ENCODE measurements at regions not wholly inside any gene's neighbourhood (a gene's known extent, or its start where the extent isn't known, plus 50 kb on each side); places are given as distances from the start of the nearest gene placed in this dataset.

- H4K20me1 ChIP-seq (ENCODE audit: control insufficient read depth, insufficient read depth, low read depth, low read length) = no peaks in the 10 kb centered on the region
- no peak for TF ChIP-seq EZH2phosphoT487 (IDR thresholded peaks at IDR 0.05; ENCODE audit: borderline replicate concordance, low read length)
- TF ChIP-seq, protein P1, sequence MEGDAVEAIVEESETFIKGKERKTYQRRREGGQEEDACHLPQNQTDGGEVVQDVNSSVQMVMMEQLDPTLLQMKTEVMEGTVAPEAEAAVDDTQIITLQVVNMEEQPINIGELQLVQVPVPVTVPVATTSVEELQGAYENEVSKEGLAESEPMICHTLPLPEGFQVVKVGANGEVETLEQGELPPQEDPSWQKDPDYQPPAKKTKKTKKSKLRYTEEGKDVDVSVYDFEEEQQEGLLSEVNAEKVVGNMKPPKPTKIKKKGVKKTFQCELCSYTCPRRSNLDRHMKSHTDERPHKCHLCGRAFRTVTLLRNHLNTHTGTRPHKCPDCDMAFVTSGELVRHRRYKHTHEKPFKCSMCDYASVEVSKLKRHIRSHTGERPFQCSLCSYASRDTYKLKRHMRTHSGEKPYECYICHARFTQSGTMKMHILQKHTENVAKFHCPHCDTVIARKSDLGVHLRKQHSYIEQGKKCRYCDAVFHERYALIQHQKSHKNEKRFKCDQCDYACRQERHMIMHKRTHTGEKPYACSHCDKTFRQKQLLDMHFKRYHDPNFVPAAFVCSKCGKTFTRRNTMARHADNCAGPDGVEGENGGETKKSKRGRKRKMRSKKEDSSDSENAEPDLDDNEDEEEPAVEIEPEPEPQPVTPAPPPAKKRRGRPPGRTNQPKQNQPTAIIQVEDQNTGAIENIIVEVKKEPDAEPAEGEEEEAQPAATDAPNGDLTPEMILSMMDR (IDR thresholded peaks at IDR 0.05; ENCODE audit: low read depth, low read length, poor library complexity, severe bottlenecking) = no peak
- no peaks in the 10 kb centered on the region for H3K9me2 ChIP-seq (replicated peaks; ENCODE audit: control insufficient read depth, low read length)
- no peaks in the 10 kb centered on the region for H3K79me2 ChIP-seq (ENCODE audit: control insufficient read depth, low read length)
- H3K4me3 ChIP-seq (ENCODE audit: low read length) = no peak overlapping the region
- H3K36me3 ChIP-seq (ENCODE audit: control insufficient read depth, low read length) = no peaks in the 10 kb centered on the region
- H3F3A ChIP-seq (ENCODE audit: control insufficient read depth, insufficient read depth) = no peaks in the 10 kb centered on the region
- no peaks in the 10 kb centered on the region for H3K27me3 ChIP-seq (ENCODE audit: control insufficient read depth, low read length)
- no peaks in the 10 kb centered on the region for H3K4me1 ChIP-seq (ENCODE audit: control insufficient read depth, low read length)
- no peaks in the 10 kb centered on the region for H3K9me3 ChIP-seq (ENCODE audit: control insufficient read depth, insufficient read depth, low read length)
- no peak overlapping the region for H3K27ac ChIP-seq (ENCODE audit: low read depth, low read length)
- H3K4me2 ChIP-seq (ENCODE audit: low read length) = no peak overlapping the region
Measured at GRCh38 chr2:220337611-220338440, 710.4 kb downstream of the SLC4A3 start.

DNA sequence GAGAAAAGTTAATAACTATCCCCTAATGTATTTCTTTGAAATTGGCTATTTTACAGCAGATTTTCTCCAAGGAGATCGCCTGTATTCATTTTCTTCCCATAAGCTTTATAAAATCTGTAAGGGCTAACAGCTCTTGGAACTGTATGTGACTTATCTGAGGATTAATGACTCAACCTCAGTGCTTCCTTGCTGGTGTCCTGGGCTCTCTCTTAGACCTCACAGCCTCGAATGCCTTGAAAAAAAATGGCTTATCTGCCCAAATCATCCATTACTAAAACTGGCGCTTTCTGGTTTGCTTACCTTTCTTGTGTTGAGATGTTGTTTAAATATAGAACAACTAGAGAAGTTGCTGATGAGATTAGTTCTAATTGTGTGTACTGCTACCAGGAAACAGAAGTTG is 713.6 kb downstream of the SLC4A3 start:
- H3K4me2 ChIP-seq (ENCODE audit: low read length) = no peak overlapping the region
- TF ChIP-seq, protein P1 (IDR thresholded peaks at IDR 0.05; ENCODE audit: low read depth, low read length, poor library complexity, severe bottlenecking) = no peak
- TF ChIP-seq EZH2phosphoT487 (IDR thresholded peaks at IDR 0.05; ENCODE audit: borderline replicate concordance, low read length) = no peak
- H3K36me3 ChIP-seq (ENCODE audit: control insufficient read depth, low read length) = no peaks in the 10 kb centered on the region
- H3K9me2 ChIP-seq (replicated peaks; ENCODE audit: control insufficient read depth, low read length) = no peaks in the 10 kb centered on the region
- H3K79me2 ChIP-seq (ENCODE audit: control insufficient read depth, low read length) = no peaks in the 10 kb centered on the region
- no peak overlapping the region for H3K4me3 ChIP-seq (ENCODE audit: low read length)
- no peak overlapping the region for H3K27ac ChIP-seq (ENCODE audit: low read depth, low read length)
- H4K20me1 ChIP-seq (ENCODE audit: control insufficient read depth, insufficient read depth, low read depth, low read length) = no peaks in the 10 kb centered on the region
- no peaks in the 10 kb centered on the region for H3K27me3 ChIP-seq (ENCODE audit: control insufficient read depth, low read length)
- H3F3A ChIP-seq (ENCODE audit: control insufficient read depth, insufficient read depth) = no peaks in the 10 kb centered on the region
- H3K4me1 ChIP-seq (ENCODE audit: control insufficient read depth, low read length) = no peaks in the 10 kb centered on the region
- H3K9me3 ChIP-seq (ENCODE audit: control insufficient read depth, insufficient read depth, low read length) = no peaks in the 10 kb centered on the region

DNA sequence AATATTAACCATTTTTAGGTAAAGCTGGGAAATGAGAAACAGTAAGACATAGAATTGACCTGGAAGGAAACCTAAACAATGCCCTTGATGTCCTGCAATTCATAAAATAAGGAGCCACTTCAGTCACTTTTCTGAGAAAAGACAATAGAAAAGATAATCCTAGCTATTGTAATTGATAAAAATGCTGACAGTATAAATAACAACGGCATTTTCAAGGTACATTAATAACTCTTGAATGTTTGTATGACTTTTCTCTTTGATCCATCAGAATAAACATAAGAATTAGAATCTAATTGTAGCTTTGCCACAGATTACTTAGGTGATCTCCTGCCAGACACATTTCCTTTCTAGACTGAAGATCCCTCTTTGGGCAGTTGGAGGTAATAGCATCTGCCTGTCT is 719.5 kb downstream of the SLC4A3 start:
- H3K9me2 ChIP-seq (replicated peaks; ENCODE audit: control insufficient read depth, low read length) = no peaks in the 10 kb centered on the region
- no peaks in the 10 kb centered on the region for H3K79me2 ChIP-seq (ENCODE audit: control insufficient read depth, low read length)
- H3K27ac ChIP-seq (ENCODE audit: low read depth, low read length) = no peak overlapping the region
- H3K27me3 ChIP-seq (ENCODE audit: control insufficient read depth, low read length) = no peaks in the 10 kb centered on the region
- no peaks in the 10 kb centered on the region for H3F3A ChIP-seq (ENCODE audit: control insufficient read depth, insufficient read depth)
- no peaks in the 10 kb centered on the region for H3K9me3 ChIP-seq (ENCODE audit: control insufficient read depth, insufficient read depth, low read length)
- no peaks in the 10 kb centered on the region for H3K36me3 ChIP-seq (ENCODE audit: control insufficient read depth, low read length)
- H3K4me1 ChIP-seq (ENCODE audit: control insufficient read depth, low read length) = no peaks in the 10 kb centered on the region
- H3K4me3 ChIP-seq (ENCODE audit: low read length) = no peak overlapping the region
- TF ChIP-seq, protein P1 (IDR thresholded peaks at IDR 0.05; ENCODE audit: low read depth, low read length, poor library complexity, severe bottlenecking) = no peak
- no peak for TF ChIP-seq EZH2phosphoT487 (IDR thresholded peaks at IDR 0.05; ENCODE audit: borderline replicate concordance, low read length)
- H3K4me2 ChIP-seq (ENCODE audit: low read length) = no peak overlapping the region
- no peaks in the 10 kb centered on the region for H4K20me1 ChIP-seq (ENCODE audit: control insufficient read depth, insufficient read depth, low read depth, low read length)
